ENCODE measurements at regions not wholly inside any gene's neighbourhood (a gene's known extent, or its start where the extent isn't known, plus 50 kb on each side); places are given as distances from the start of the nearest gene placed in this dataset.

- TF ChIP-seq POLR2A (IDR thresholded peaks at IDR 0.05) (no peak), CTCF (IDR thresholded peaks at IDR 0.05) (no peak)
Measured at GRCh38 chr17:33679595-33679994, 386.5 kb upstream of the ASIC2 start.
